GM12878 (cell line): ENCODE measurements at regions not wholly inside any gene's neighbourhood (a gene's known extent, or its start where the extent isn't known, plus 50 kb on each side); places are given as distances from the start of the nearest gene placed in this dataset.

Experiments used
- ATAC-seq: fragments of 200-7000 bp; cut with Tn5 transposase; 3 replicates; pipeline ENCODE4 v1.9.1; 2020; ENCODE audit warnings: mild to moderate bottlenecking, moderate library complexity
- BruUV-seq: library from RNA; stranded (reverse); fragments of 400-500 nt; replicated peaks from 2 replicates; lab custom pipeline; 2021; lab: Mats Ljungman, UMichigan
- CTCF ChIA-PET: fragments of 300-600 bp; sonication (Branson Sonifier 250); formaldehyde crosslinking; extraction: SDS; loops from one replicate; lab custom pipeline; 2021; ENCODE audit warnings: inconsistent platforms; lab: Yijun Ruan, JAX
- POLR2A ChIA-PET: fragments of 350-600 bp; formaldehyde crosslinking; extraction: SDS; loops from one replicate; lab custom pipeline; 2021; ENCODE audit warnings: inconsistent platforms; lab: Charles Lee
- RAD21 ChIA-PET: fragments of 300-600 bp; sonication (Branson Sonifier 250); formaldehyde crosslinking; loops from one replicate; lab custom pipeline; 2023; ENCODE audit warnings: antibody characterized with exemption; ENCODE audit not compliant: unreplicated experiment; lab: Charles Lee
- SMC1A ChIA-PET: fragments of 300-600 bp; sonication (Branson Sonifier 250); formaldehyde crosslinking; loops from one replicate; lab custom pipeline; 2023; ENCODE audit not compliant: unreplicated experiment, uncharacterized antibody; lab: Charles Lee
- DNase-seq: peaks from one replicate; pipeline ENCODE4 v3.0.0-alpha.2; 2011; ENCODE audit warnings: low read depth, low spot score
- FAIRE-seq: peaks from 3 replicates; lab custom pipeline; 2011; peaks lifted over from hg19 to GRCh38; lab: Jason Lieb, UNC
- H2AFZ ChIP-seq: 2 replicates; pipeline ENCODE4 v1.6.0; 2011; ENCODE audit warnings: low read depth, low read length, control low read depth; ENCODE audit not compliant: control insufficient read depth
- H3K27ac ChIP-seq: 2 replicates; pipeline ENCODE4 v1.5.1; 2011; ENCODE audit warnings: control low read depth; ENCODE audit not compliant: control insufficient read depth, insufficient read depth
- H3K27me3 ChIP-seq, 2 experiments: replicated peaks in 1 of 2; 2 replicates each; pipeline versions ENCODE4 v1.6.0 to v1.6.1; 2011; ENCODE audit warnings: low read length in 1 of 2; ENCODE audit not compliant: control insufficient read depth in 2 of 2, insufficient read depth in 2 of 2
- H3K36me3 ChIP-seq, 2 experiments: 2 replicates each; pipeline ENCODE4 v1.5.1; 2011; ENCODE audit warnings: low read length in 1 of 2; ENCODE audit not compliant: control insufficient read depth in 2 of 2, insufficient read depth in 2 of 2
- H3K4me1 ChIP-seq: 2 replicates; pipeline ENCODE4 v1.6.1; 2011; ENCODE audit warnings: mild to moderate bottlenecking, low read length, moderate library complexity, mixed read lengths; ENCODE audit not compliant: control insufficient read depth, insufficient read depth
- H3K4me2 ChIP-seq: 2 replicates; pipeline ENCODE4 v1.6.0; 2011; ENCODE audit warnings: control low read depth; ENCODE audit not compliant: control insufficient read depth, insufficient read depth
- H3K4me3 ChIP-seq: fragments of 200-600 bp; sonication (generic); 2 replicates; pipeline ENCODE4 v1.5.1; 2016
- H3K79me2 ChIP-seq: 2 replicates; pipeline ENCODE4 v1.6.0; 2011; ENCODE audit warnings: low read length; ENCODE audit not compliant: control insufficient read depth, insufficient read depth
- H3K9ac ChIP-seq: 2 replicates; pipeline ENCODE4 v1.8.0; 2011; ENCODE audit warnings: low read length, control low read depth, mixed read lengths; ENCODE audit not compliant: control insufficient read depth, insufficient read depth
- H3K9me3 ChIP-seq: replicated peaks from 3 replicates; pipeline ENCODE4 v1.5.1; 2011; ENCODE audit warnings: mild to moderate bottlenecking, low read length; ENCODE audit not compliant: control insufficient read depth, insufficient read depth
- H4K20me1 ChIP-seq: 2 replicates; pipeline ENCODE4 v1.6.0; 2011; ENCODE audit not compliant: control insufficient read depth, insufficient read depth
- BACH1 ChIP-seq: fragments of 450-650 bp; IDR thresholded peaks from 2 replicates; pipeline ENCODE4 v1.6.1; 2017; ENCODE audit warnings: mild to moderate bottlenecking, borderline replicate concordance
- EGR1 ChIP-seq, 2 experiments: IDR thresholded peaks; 1 replicate in 1 of 2; 2 replicates in 1 of 2; pipeline ENCODE4 v1.6.1; 2011 to 2012; ENCODE audit warnings: low read depth in 2 of 2, low read length in 2 of 2, borderline replicate concordance in 1 of 2, mild to moderate bottlenecking in 1 of 2, moderate library complexity in 1 of 2
- ETV6 ChIP-seq, 2 experiments: fragments of 450-650 bp in 1 of 2; IDR thresholded peaks in 1 of 2; conservative IDR thresholded peaks in 1 of 2; 2 replicates each; pipeline ENCODE4 v1.6.1; 2014; ENCODE audit warnings: antibody characterized with exemption in 1 of 2, borderline replicate concordance in 1 of 2, low read depth in 1 of 2, mild to moderate bottlenecking in 1 of 2, moderate library complexity in 1 of 2
- FOXK2 ChIP-seq: fragments of 450-650 bp; IDR thresholded peaks from 2 replicates; pipeline ENCODE4 v1.6.1; 2017; ENCODE audit warnings: mild to moderate bottlenecking, moderate library complexity
- NFYA ChIP-seq: IDR thresholded peaks from 2 replicates; pipeline ENCODE4 v1.6.1; 2011; ENCODE audit warnings: low read depth, mild to moderate bottlenecking, low read length, improper control_type of control experiment, borderline replicate concordance
- NR2C1 ChIP-seq: fragments of 450-650 bp; IDR thresholded peaks from 2 replicates; pipeline ENCODE4 v1.6.1; 2017; ENCODE audit warnings: antibody characterized with exemption, mild to moderate bottlenecking, moderate library complexity
- POLR2A ChIP-seq: IDR thresholded peaks from 2 replicates; pipeline ENCODE4 v1.6.1; 2011; ENCODE audit warnings: low read depth, mild to moderate bottlenecking, low read length
- RAD21 ChIP-seq: IDR thresholded peaks from 2 replicates; pipeline ENCODE4 v1.6.1; 2011; ENCODE audit warnings: mild to moderate bottlenecking, low read depth, low read length, moderate library complexity; ENCODE audit not compliant: insufficient read depth
- TCF3 ChIP-seq: IDR thresholded peaks from 2 replicates; pipeline ENCODE4 v1.6.1; 2012; ENCODE audit warnings: low read depth, mild to moderate bottlenecking, low read length, borderline replicate concordance; ENCODE audit not compliant: insufficient read depth
- ZNF622 ChIP-seq: fragments of 450-650 bp; IDR thresholded peaks from 2 replicates; pipeline ENCODE4 v1.6.1; 2017; ENCODE audit warnings: mild to moderate bottlenecking, inconsistent platforms
- WGBS: methylation state at CpG from one replicate; pipeline ENCODE4 v1.1.6; 2016; ENCODE audit warnings: low lambda C conversion rate; ENCODE audit not compliant: insufficient replicate concordance, insufficient coverage; ENCODE audit errors: missing lambda C conversion rate; 5-methylcytosine and 5-hydroxymethylcytosine counted together
- in situ Hi-C: fragments of 300-500 bp; cut with MboI; formaldehyde crosslinking; loops from 9 replicates; pipeline ENCODE4 v1.14.3; 2018; ENCODE audit warnings: mixed read lengths
- intact Hi-C: fragments of 100-400 bp; cut with micrococcal nuclease; formaldehyde crosslinking; loops from one replicate; pipeline ENCODE4 v1.14.2; 2022; ENCODE audit not compliant: unreplicated experiment
- TF ChIP-seq, protein P1 (sequence below): fragments of 450-650 bp; IDR thresholded peaks from 2 replicates; pipeline ENCODE4 v1.6.1; 2014; ENCODE audit warnings: mild to moderate bottlenecking
- TF ChIP-seq, protein P2 (sequence below): fragments of 450-650 bp; IDR thresholded peaks from 2 replicates; pipeline ENCODE4 v1.6.1; 2017; ENCODE audit warnings: mild to moderate bottlenecking, moderate library complexity
- TF ChIP-seq, protein P3 (sequence below): fragments of 450-650 bp; formaldehyde crosslinking; IDR thresholded peaks from 2 replicates; pipeline ENCODE4 v1.4.0; 2020; ENCODE audit warnings: mild to moderate bottlenecking, moderate library complexity
- TF ChIP-seq, protein P4 (sequence below): fragments of 450-650 bp; IDR thresholded peaks from 2 replicates; pipeline ENCODE4 v1.6.1; 2017; ENCODE audit warnings: mild to moderate bottlenecking, low read depth, inconsistent platforms; ENCODE audit not compliant: poor library complexity, severe bottlenecking

DNA sequence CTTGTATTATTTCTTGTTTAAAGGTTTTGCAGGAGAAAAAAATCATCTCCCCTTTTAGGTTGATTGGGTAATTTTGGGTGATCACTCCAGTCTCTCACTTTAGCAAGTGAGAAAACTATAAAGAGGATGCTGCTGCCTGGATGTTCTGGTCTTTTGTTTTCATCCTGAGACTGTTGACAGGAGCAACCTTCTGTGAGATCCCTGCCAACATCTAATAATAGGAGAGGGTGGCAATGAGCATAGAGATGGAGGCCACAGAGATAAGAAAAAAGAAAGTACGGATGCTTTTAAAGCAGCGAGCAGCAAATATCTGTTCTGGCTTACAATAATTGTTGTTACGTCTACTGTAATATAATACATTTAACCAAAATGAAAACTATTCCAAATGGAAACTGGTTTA, 293.6 kb upstream of the MTNR1B start:
- no peak overlapping the region for H3K4me3 ChIP-seq
- no peak for FAIRE-seq
- POLR2A ChIA-PET, result no interaction called here
- no peak overlapping the region for H3K9ac ChIP-seq
- in situ Hi-C loops, result no loop called here
- SMC1A ChIA-PET, result no interaction called here
- H3K79me2 ChIP-seq, result no peaks in the 10 kb centered on the region
- TF ChIP-seq RAD21 (no peak), NFYA (no peak), FOXK2 (no peak), NR2C1 (no peak), EGR1 (IDR thresholded peaks at IDR 0.05; ENCODE audit: borderline replicate concordance in 1 of 2, low read depth in 2 of 2, low read length in 2 of 2) (no peak), TCF3 (no peak), POLR2A (no peak), ZNF622 (no peak), BACH1 (no peak), ETV6 (conservative IDR thresholded peaks at IDR 0.05 in 1 of 2, IDR thresholded peaks at IDR 0.05 in 1 of 2; ENCODE audit: borderline replicate concordance in 1 of 2, low read depth in 1 of 2) (no peak)
- TF ChIP-seq, protein P1, sequence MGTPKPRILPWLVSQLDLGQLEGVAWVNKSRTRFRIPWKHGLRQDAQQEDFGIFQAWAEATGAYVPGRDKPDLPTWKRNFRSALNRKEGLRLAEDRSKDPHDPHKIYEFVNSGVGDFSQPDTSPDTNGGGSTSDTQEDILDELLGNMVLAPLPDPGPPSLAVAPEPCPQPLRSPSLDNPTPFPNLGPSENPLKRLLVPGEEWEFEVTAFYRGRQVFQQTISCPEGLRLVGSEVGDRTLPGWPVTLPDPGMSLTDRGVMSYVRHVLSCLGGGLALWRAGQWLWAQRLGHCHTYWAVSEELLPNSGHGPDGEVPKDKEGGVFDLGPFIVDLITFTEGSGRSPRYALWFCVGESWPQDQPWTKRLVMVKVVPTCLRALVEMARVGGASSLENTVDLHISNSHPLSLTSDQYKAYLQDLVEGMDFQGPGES, result no peak
- TF ChIP-seq, protein P2, sequence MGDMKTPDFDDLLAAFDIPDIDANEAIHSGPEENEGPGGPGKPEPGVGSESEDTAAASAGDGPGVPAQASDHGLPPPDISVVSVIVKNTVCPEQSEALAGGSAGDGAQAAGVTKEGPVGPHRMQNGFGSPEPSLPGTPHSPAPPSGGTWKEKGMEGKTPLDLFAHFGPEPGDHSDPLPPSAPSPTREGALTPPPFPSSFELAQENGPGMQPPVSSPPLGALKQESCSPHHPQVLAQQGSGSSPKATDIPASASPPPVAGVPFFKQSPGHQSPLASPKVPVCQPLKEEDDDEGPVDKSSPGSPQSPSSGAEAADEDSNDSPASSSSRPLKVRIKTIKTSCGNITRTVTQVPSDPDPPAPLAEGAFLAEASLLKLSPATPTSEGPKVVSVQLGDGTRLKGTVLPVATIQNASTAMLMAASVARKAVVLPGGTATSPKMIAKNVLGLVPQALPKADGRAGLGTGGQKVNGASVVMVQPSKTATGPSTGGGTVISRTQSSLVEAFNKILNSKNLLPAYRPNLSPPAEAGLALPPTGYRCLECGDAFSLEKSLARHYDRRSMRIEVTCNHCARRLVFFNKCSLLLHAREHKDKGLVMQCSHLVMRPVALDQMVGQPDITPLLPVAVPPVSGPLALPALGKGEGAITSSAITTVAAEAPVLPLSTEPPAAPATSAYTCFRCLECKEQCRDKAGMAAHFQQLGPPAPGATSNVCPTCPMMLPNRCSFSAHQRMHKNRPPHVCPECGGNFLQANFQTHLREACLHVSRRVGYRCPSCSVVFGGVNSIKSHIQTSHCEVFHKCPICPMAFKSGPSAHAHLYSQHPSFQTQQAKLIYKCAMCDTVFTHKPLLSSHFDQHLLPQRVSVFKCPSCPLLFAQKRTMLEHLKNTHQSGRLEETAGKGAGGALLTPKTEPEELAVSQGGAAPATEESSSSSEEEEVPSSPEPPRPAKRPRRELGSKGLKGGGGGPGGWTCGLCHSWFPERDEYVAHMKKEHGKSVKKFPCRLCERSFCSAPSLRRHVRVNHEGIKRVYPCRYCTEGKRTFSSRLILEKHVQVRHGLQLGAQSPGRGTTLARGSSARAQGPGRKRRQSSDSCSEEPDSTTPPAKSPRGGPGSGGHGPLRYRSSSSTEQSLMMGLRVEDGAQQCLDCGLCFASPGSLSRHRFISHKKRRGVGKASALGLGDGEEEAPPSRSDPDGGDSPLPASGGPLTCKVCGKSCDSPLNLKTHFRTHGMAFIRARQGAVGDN, result no peak
- TF ChIP-seq, protein P3, sequence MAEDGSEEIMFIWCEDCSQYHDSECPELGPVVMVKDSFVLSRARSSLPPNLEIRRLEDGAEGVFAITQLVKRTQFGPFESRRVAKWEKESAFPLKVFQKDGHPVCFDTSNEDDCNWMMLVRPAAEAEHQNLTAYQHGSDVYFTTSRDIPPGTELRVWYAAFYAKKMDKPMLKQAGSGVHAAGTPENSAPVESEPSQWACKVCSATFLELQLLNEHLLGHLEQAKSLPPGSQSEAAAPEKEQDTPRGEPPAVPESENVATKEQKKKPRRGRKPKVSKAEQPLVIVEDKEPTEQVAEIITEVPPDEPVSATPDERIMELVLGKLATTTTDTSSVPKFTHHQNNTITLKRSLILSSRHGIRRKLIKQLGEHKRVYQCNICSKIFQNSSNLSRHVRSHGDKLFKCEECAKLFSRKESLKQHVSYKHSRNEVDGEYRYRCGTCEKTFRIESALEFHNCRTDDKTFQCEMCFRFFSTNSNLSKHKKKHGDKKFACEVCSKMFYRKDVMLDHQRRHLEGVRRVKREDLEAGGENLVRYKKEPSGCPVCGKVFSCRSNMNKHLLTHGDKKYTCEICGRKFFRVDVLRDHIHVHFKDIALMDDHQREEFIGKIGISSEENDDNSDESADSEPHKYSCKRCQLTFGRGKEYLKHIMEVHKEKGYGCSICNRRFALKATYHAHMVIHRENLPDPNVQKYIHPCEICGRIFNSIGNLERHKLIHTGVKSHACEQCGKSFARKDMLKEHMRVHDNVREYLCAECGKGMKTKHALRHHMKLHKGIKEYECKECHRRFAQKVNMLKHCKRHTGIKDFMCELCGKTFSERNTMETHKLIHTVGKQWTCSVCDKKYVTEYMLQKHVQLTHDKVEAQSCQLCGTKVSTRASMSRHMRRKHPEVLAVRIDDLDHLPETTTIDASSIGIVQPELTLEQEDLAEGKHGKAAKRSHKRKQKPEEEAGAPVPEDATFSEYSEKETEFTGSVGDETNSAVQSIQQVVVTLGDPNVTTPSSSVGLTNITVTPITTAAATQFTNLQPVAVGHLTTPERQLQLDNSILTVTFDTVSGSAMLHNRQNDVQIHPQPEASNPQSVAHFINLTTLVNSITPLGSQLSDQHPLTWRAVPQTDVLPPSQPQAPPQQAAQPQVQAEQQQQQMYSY (CRISPR knock-in tag), result no peak
- TF ChIP-seq, protein P4, sequence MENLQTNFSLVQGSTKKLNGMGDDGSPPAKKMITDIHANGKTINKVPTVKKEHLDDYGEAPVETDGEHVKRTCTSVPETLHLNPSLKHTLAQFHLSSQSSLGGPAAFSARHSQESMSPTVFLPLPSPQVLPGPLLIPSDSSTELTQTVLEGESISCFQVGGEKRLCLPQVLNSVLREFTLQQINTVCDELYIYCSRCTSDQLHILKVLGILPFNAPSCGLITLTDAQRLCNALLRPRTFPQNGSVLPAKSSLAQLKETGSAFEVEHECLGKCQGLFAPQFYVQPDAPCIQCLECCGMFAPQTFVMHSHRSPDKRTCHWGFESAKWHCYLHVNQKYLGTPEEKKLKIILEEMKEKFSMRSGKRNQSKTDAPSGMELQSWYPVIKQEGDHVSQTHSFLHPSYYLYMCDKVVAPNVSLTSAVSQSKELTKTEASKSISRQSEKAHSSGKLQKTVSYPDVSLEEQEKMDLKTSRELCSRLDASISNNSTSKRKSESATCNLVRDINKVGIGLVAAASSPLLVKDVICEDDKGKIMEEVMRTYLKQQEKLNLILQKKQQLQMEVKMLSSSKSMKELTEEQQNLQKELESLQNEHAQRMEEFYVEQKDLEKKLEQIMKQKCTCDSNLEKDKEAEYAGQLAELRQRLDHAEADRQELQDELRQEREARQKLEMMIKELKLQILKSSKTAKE, result no peak
- intact Hi-C loops, result no loop called here
- no peak overlapping the region for H3K27ac ChIP-seq
- no peaks in the 10 kb centered on the region for H3K27me3 ChIP-seq
- no peaks in the 10 kb centered on the region for H4K20me1 ChIP-seq
- no peaks in the 10 kb centered on the region for H3K9me3 ChIP-seq
- no peaks in the 10 kb centered on the region for H3K4me1 ChIP-seq
- H3K36me3 ChIP-seq, result no peaks in the 10 kb centered on the region
- CTCF ChIA-PET, result no interaction called here
- BruUV-seq, result no TSS peak
- no peak for DNase-seq
- ATAC-seq, result no peak
- no peak overlapping the region for H3K4me2 ChIP-seq
- WGBS, result 36% methylated on average over 3 of the region's 3 CpGs
- RAD21 ChIA-PET, result no interaction called here
- no peak overlapping the region for H2AFZ ChIP-seq
